ENCODE measurements at regions not wholly inside any gene's neighbourhood (a gene's known extent, or its start where the extent isn't known, plus 50 kb on each side); places are given as distances from the start of the nearest gene placed in this dataset.
A peak's percentile ranks its signal among the peaks of the same experiment; 100 is the strongest.

GRCh38 chr10:131490991-131491594 lies 179.6 kb upstream of the TCERG1L start:
- no peak for DNase-seq

GRCh38 chr10:131492211-131492857 lies 180.8 kb upstream of the TCERG1L start:
- DNase-seq, result no peak

GRCh38 chr10:131493432-131493831 lies 181.9 kb upstream of the TCERG1L start:
- no peak for DNase-seq

GRCh38 chr10:131494451-131494850 lies 182.9 kb upstream of the TCERG1L start:
- no peak for DNase-seq

GRCh38 chr10:131495224-131495623 lies 183.7 kb upstream of the TCERG1L start:
- no peak for DNase-seq

GRCh38 chr10:131495892-131496291 lies 184.4 kb upstream of the TCERG1L start:
- no peak for DNase-seq

- DNase-seq, result no peak
These were observed 185.0 kb upstream of the TCERG1L start for GRCh38 chr10:131496351-131497052.

- DNase-seq, result no peak
These were observed 188.0 kb upstream of the TCERG1L start for GRCh38 chr10:131499566-131499965.

GRCh38 chr10:131500181-131500580 lies 188.7 kb upstream of the TCERG1L start:
- DNase-seq, result no peak

- DNase-seq, result no peak
These were observed 189.4 kb upstream of the TCERG1L start for GRCh38 chr10:131500892-131501291.

- no peak for DNase-seq
These were observed 192.5 kb upstream of the TCERG1L start for GRCh38 chr10:131503992-131504391.

- DNase-seq, result no peak
These were observed 199.9 kb upstream of the TCERG1L start for GRCh38 chr10:131511391-131511790.

GRCh38 chr10:131512852-131513251 lies 201.3 kb upstream of the TCERG1L start:
- no peak for DNase-seq

- no peak for DNase-seq
These were observed 201.9 kb upstream of the TCERG1L start for GRCh38 chr10:131513445-131513844.

GRCh38 chr10:131513901-131514300 lies 202.4 kb upstream of the TCERG1L start:
- DNase-seq, result no peak

GRCh38 chr10:131514454-131514853 lies 202.9 kb upstream of the TCERG1L start:
- DNase-seq, result peak; percentile 19

- no peak for DNase-seq
These were observed 204.8 kb upstream of the TCERG1L start for GRCh38 chr10:131516285-131516684.

GRCh38 chr10:131517781-131518180 lies 206.3 kb upstream of the TCERG1L start:
- DNase-seq, result no peak

- DNase-seq, result no peak
These were observed 208.4 kb upstream of the TCERG1L start for GRCh38 chr10:131519723-131520605.

- no peak for DNase-seq
These were observed 220.0 kb upstream of the TCERG1L start for GRCh38 chr10:131531265-131532190.

GRCh38 chr10:131532291-131532690 lies 220.8 kb upstream of the TCERG1L start:
- no peak for DNase-seq
